AG20443 (cell line): ENCODE measurements at regions not wholly inside any gene's neighbourhood (a gene's known extent, or its start where the extent isn't known, plus 50 kb on each side); places are given as distances from the start of the nearest gene placed in this dataset.

Experiments used
- DNase-seq: peaks from one replicate; pipeline ENCODE4 v3.0.0; 2012; ENCODE audit warnings: low spot score, mixed read lengths

GRCh38 chr7:56291-56913 is 136.0 kb upstream of the FAM20C start:
- no peak for DNase-seq

- no peak for DNase-seq
These were observed 135.3 kb upstream of the FAM20C start for GRCh38 chr7:57071-57470.

GRCh38 chr7:57482-58255 is 134.7 kb upstream of the FAM20C start:
- no peak for DNase-seq

- DNase-seq: no peak
These were observed 134.1 kb upstream of the FAM20C start for GRCh38 chr7:58316-58715.

GRCh38 chr7:59079-60016 is 133.0 kb upstream of the FAM20C start:
- no peak for DNase-seq

GRCh38 chr7:60017-60675 is 132.2 kb upstream of the FAM20C start:
- no peak for DNase-seq

GRCh38 chr7:60706-61105 is 131.7 kb upstream of the FAM20C start:
- DNase-seq: no peak

GRCh38 chr7:61111-61510 is 131.3 kb upstream of the FAM20C start:
- no peak for DNase-seq

GRCh38 chr7:61576-62360 is 130.6 kb upstream of the FAM20C start:
- DNase-seq: no peak

- no peak for DNase-seq
These were observed 129.8 kb upstream of the FAM20C start for GRCh38 chr7:62361-63116.

GRCh38 chr7:63117-63480 is 129.3 kb upstream of the FAM20C start:
- no peak for DNase-seq

GRCh38 chr7:63521-64021 is 128.8 kb upstream of the FAM20C start:
- DNase-seq: no peak

- peak; percentile 73 for DNase-seq
These were observed 128.1 kb upstream of the FAM20C start for GRCh38 chr7:64098-64915.

- no peak for DNase-seq
These were observed 127.4 kb upstream of the FAM20C start for GRCh38 chr7:64916-65341.

GRCh38 chr7:65554-65953 is 126.8 kb upstream of the FAM20C start:
- peak; percentile 69 for DNase-seq

- DNase-seq: no peak
These were observed 126.1 kb upstream of the FAM20C start for GRCh38 chr7:66296-66695.

GRCh38 chr7:66741-67140 is 125.6 kb upstream of the FAM20C start:
- DNase-seq: no peak

GRCh38 chr7:67661-68395 is 124.5 kb upstream of the FAM20C start:
- no peak for DNase-seq

- DNase-seq: no peak
These were observed 123.7 kb upstream of the FAM20C start for GRCh38 chr7:68629-69028.
